ENCODE measurements at regions not wholly inside any gene's neighbourhood (a gene's known extent, or its start where the extent isn't known, plus 50 kb on each side); places are given as distances from the start of the nearest gene placed in this dataset.

GRCh38 chr1:55317673-55318072 lies 102.5 kb upstream of the USP24 start:
- Histone ChIP-seq H3K27me3 (ENCODE audit: insufficient read depth, poor library complexity, severe bottlenecking) (peaks cover 3% of the 10 kb centered on the region), H3K4me3 (replicated peaks; ENCODE audit: insufficient read depth, low read length) (no peak overlapping the region), H3K27ac (replicated peaks) (no peak overlapping the region)
- TF ChIP-seq CTCF (IDR thresholded peaks at IDR 0.05; ENCODE audit: insufficient read depth, low read length) = no peak
- TF ChIP-seq POLR2AphosphoS5 (IDR thresholded peaks at IDR 0.05; ENCODE audit: low read depth) = no peak
- TF ChIP-seq, protein P1, sequence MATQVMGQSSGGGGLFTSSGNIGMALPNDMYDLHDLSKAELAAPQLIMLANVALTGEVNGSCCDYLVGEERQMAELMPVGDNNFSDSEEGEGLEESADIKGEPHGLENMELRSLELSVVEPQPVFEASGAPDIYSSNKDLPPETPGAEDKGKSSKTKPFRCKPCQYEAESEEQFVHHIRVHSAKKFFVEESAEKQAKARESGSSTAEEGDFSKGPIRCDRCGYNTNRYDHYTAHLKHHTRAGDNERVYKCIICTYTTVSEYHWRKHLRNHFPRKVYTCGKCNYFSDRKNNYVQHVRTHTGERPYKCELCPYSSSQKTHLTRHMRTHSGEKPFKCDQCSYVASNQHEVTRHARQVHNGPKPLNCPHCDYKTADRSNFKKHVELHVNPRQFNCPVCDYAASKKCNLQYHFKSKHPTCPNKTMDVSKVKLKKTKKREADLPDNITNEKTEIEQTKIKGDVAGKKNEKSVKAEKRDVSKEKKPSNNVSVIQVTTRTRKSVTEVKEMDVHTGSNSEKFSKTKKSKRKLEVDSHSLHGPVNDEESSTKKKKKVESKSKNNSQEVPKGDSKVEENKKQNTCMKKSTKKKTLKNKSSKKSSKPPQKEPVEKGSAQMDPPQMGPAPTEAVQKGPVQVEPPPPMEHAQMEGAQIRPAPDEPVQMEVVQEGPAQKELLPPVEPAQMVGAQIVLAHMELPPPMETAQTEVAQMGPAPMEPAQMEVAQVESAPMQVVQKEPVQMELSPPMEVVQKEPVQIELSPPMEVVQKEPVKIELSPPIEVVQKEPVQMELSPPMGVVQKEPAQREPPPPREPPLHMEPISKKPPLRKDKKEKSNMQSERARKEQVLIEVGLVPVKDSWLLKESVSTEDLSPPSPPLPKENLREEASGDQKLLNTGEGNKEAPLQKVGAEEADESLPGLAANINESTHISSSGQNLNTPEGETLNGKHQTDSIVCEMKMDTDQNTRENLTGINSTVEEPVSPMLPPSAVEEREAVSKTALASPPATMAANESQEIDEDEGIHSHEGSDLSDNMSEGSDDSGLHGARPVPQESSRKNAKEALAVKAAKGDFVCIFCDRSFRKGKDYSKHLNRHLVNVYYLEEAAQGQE (IDR thresholded peaks at IDR 0.05; ENCODE audit: insufficient replicate concordance, low read depth) = no peak
- TF ChIP-seq SPI1 (IDR thresholded peaks at IDR 0.05; ENCODE audit: borderline replicate concordance, low read depth) = no peak
- TF ChIP-seq GABPA (IDR thresholded peaks at IDR 0.05; ENCODE audit: low read depth) = no peak
- no peak for DNase-seq (ENCODE audit: low read depth in 1 of 2, low spot score in 1 of 2)

DNA sequence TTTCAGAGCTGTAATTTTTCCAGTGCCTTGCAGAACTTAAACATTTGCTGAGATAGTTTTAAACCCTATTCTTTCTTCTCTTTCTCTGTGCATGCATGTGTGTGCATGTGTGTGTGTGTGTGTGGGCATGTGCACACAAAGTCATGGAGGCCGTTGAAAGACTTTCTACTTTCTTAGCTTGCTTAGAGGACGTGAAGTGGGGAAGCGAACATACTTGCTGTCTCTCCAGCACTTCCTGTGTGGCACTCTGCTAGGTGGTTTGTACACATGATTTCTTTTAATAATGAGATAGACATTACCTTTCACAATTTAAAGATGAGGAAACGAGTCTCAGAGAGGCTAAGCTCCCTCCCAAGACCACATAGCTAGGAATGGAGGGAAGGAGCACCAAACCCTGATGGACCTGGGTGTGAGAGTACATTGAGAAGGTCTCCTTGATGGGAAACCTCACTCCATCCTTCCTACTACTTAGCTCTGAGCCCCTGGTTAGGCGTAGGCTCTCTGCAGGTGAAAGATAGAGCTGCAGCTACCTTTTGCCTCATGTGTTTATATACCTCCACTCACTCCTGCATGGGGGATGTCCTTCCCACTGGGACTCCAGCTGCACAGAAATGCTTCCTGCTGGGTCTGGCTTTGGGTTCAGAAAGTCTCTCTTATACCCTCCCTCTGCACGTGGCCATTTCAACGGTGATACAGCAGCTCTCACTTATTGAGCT lies 101.9 kb upstream of the USP24 start:
- DNase-seq (ENCODE audit: low read depth in 1 of 2, low spot score in 1 of 2) = no peak
- peaks cover under 1% of the 10 kb centered on the region for H3K27me3 ChIP-seq (ENCODE audit: insufficient read depth, poor library complexity, severe bottlenecking)
- H3K27ac ChIP-seq (replicated peaks) = no peak overlapping the region
- no peak for TF ChIP-seq CTCF (IDR thresholded peaks at IDR 0.05; ENCODE audit: insufficient read depth, low read length)
- TF ChIP-seq GABPA (IDR thresholded peaks at IDR 0.05; ENCODE audit: low read depth) = no peak
- TF ChIP-seq SPI1 (IDR thresholded peaks at IDR 0.05; ENCODE audit: borderline replicate concordance, low read depth) = no peak
- TF ChIP-seq POLR2AphosphoS5 (IDR thresholded peaks at IDR 0.05; ENCODE audit: low read depth) = no peak
- TF ChIP-seq, protein P1 (IDR thresholded peaks at IDR 0.05; ENCODE audit: insufficient replicate concordance, low read depth) = no peak
- H3K4me3 ChIP-seq (replicated peaks; ENCODE audit: insufficient read depth, low read length) = no peak overlapping the region

GRCh38 chr1:55316502-55316901 lies 101.3 kb upstream of the USP24 start:
- no peak overlapping the region for H3K27ac ChIP-seq (replicated peaks)

More at GRCh38 chr1:55316502-55316901, 101.3 kb upstream of the USP24 start:
- Histone ChIP-seq H3K27me3 (ENCODE audit: insufficient read depth, poor library complexity, severe bottlenecking) (no peaks in the 10 kb centered on the region), H3K4me3 (replicated peaks; ENCODE audit: insufficient read depth, low read length) (no peak overlapping the region)
- TF ChIP-seq, protein P1 (IDR thresholded peaks at IDR 0.05; ENCODE audit: insufficient replicate concordance, low read depth) = no peak
- TF ChIP-seq CTCF (IDR thresholded peaks at IDR 0.05; ENCODE audit: insufficient read depth, low read length) (no peak), GABPA (IDR thresholded peaks at IDR 0.05; ENCODE audit: low read depth) (no peak), SPI1 (IDR thresholded peaks at IDR 0.05; ENCODE audit: borderline replicate concordance, low read depth) (no peak), POLR2AphosphoS5 (IDR thresholded peaks at IDR 0.05; ENCODE audit: low read depth) (no peak)
- DNase-seq (ENCODE audit: low read depth in 1 of 2, low spot score in 1 of 2) = no peak
